SJSA1 (cell line): ENCODE measurements at regions not wholly inside any gene's neighbourhood (a gene's known extent, or its start where the extent isn't known, plus 50 kb on each side); places are given as distances from the start of the nearest gene placed in this dataset.
"Not testable (repeated sequence)": the region's sequence is repeated elsewhere in the genome, so short reads cannot be mapped to it uniquely, and the experiment has no call there.

Experiments
- DNase-seq, 2 experiments: peaks; one replicate each; pipeline ENCODE4 v3.0.0-alpha.2; 2015 to 2020; ENCODE audit warnings: low spot score in 2 of 2, low read depth in 1 of 2
- H3K27ac ChIP-seq: fragments of 250-450 bp; sonication (Bioruptor Pico); 2 replicates; pipeline ENCODE4 v1.5.1; 2020; ENCODE audit warnings: mild to moderate bottlenecking, moderate library complexity
- H3K27me3 ChIP-seq: fragments of 250-450 bp; sonication (Bioruptor Pico); replicated peaks from 2 replicates; pipeline ENCODE4 v1.5.1; 2020; ENCODE audit warnings: mild to moderate bottlenecking, moderate library complexity
- H3K36me3 ChIP-seq: fragments of 250-450 bp; sonication (Bioruptor Pico); 2 replicates; pipeline ENCODE4 v1.5.1; 2020; ENCODE audit warnings: mild to moderate bottlenecking
- H3K4me1 ChIP-seq: fragments of 250-450 bp; sonication (Bioruptor Pico); replicated peaks from 2 replicates; pipeline ENCODE4 v1.6.1; 2021; ENCODE audit warnings: mild to moderate bottlenecking
- H3K4me3 ChIP-seq: fragments of 250-450 bp; sonication (Bioruptor Pico); 2 replicates; pipeline ENCODE4 v1.5.1; 2020; ENCODE audit warnings: mild to moderate bottlenecking
- H3K9me3 ChIP-seq: fragments of 250-450 bp; sonication (Bioruptor Pico); replicated peaks from 2 replicates; pipeline ENCODE4 v1.5.1; 2020; ENCODE audit warnings: mild to moderate bottlenecking

DNA sequence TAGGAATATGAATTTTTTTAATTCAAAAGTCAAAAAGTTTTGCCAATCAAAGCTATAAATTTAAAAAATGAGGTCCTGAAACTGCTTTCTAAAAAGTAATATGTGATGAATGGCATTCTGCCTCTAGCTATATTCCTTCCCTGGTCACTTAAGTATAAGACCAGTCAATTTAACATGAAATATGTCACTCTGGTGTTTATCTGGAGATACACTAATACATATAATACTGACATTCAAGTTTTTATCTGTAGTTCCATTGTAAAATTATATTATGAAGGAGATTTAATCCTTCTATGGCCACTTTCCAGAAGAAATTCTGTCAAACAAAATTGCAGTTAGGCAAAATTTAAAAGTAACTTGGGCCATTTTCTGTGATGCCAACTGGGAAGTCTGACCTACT is 236.8 kb downstream of the CNTN3 start:
- Histone ChIP-seq H3K4me1 (no peaks in the 10 kb centered on the region), H3K27me3 (no peaks in the 10 kb centered on the region), H3K9me3 (no peaks in the 10 kb centered on the region), H3K27ac (no peak overlapping the region), H3K4me3 (no peak overlapping the region), H3K36me3 (no peaks in the 10 kb centered on the region)
- DNase-seq, result no peak

GRCh38 chr3:74376323-74376722 is 238.1 kb downstream of the CNTN3 start:
- H3K36me3 ChIP-seq, H3K9me3 ChIP-seq, H3K27me3 ChIP-seq, H3K27ac ChIP-seq, DNase-seq, H3K4me3 ChIP-seq, H3K4me1 ChIP-seq: not testable (repeated sequence)

DNA sequence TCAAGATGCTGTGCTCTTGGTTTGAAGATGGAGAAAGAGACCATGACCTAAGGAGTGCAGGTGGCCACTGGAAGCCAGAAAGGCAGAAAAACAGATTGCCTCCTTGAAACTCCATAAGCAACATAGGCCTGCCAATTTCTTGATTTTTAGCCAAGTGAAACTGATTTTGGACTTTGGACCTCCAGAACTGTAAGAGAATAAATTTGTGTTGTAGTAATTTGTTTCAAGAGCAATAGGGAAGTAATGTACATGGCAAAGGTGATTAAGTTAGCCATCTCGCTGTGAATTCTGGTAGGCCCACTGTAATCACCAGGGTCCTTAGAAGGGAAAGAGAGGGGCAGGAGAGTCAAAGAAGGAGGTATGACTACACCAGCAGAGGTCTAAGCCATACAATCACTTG is 238.8 kb downstream of the CNTN3 start:
- Histone ChIP-seq H3K4me3 (no peak overlapping the region), H3K36me3 (no peaks in the 10 kb centered on the region), H3K4me1 (no peaks in the 10 kb centered on the region), H3K27ac (no peak overlapping the region), H3K9me3 (no peaks in the 10 kb centered on the region), H3K27me3 (no peaks in the 10 kb centered on the region)
- no peak for DNase-seq

GRCh38 chr3:74372743-74373142 is 241.7 kb downstream of the CNTN3 start:
- no peak for DNase-seq
- no peaks in the 10 kb centered on the region for H3K9me3 ChIP-seq
- H3K4me1 ChIP-seq, result no peaks in the 10 kb centered on the region
- H3K36me3 ChIP-seq, result no peaks in the 10 kb centered on the region
- H3K27me3 ChIP-seq, result no peaks in the 10 kb centered on the region
- H3K4me3 ChIP-seq, result no peak overlapping the region
- H3K27ac ChIP-seq, result no peak overlapping the region

GRCh38 chr3:74370342-74370741 is 244.1 kb downstream of the CNTN3 start:
- Histone ChIP-seq H3K36me3 (no peaks in the 10 kb centered on the region), H3K27me3 (no peaks in the 10 kb centered on the region), H3K4me3 (no peak overlapping the region), H3K9me3 (no peaks in the 10 kb centered on the region), H3K4me1 (no peaks in the 10 kb centered on the region), H3K27ac (no peak overlapping the region)
- DNase-seq, result no peak

GRCh38 chr3:74366331-74366730 is 248.1 kb downstream of the CNTN3 start:
- Histone ChIP-seq H3K27ac (no peak overlapping the region), H3K36me3 (no peaks in the 10 kb centered on the region), H3K27me3 (no peaks in the 10 kb centered on the region), H3K9me3 (no peaks in the 10 kb centered on the region), H3K4me3 (no peak overlapping the region), H3K4me1 (no peaks in the 10 kb centered on the region)
- DNase-seq, result no peak

DNA sequence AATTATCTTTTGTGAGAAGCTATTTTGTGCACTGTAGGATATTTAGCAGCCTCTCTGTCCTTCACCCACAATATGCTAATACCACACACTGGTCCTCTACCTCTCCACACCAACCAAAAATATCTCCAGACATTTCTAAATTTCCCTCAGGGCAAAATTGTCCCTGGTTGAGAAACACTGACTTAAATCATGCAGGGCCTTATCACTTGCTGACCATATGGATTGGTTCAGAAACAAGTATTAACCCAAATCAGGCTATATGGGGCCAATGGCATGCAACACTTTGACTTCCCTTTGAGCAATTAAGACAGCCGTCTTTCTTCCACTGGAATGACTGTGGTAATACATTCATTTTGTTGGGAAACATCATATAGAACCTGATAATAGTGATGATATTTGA is 251.1 kb downstream of the CNTN3 start:
- H3K9me3 ChIP-seq, result no peaks in the 10 kb centered on the region
- DNase-seq, result no peak
- no peaks in the 10 kb centered on the region for H3K27me3 ChIP-seq
- no peak overlapping the region for H3K27ac ChIP-seq
- H3K4me1 ChIP-seq, result no peaks in the 10 kb centered on the region
- no peak overlapping the region for H3K4me3 ChIP-seq
- H3K36me3 ChIP-seq, result no peaks in the 10 kb centered on the region

GRCh38 chr3:74360406-74360805 is 254.1 kb downstream of the CNTN3 start:
- Histone ChIP-seq H3K9me3 (no peaks in the 10 kb centered on the region), H3K4me3 (no peak overlapping the region), H3K27me3 (no peaks in the 10 kb centered on the region), H3K36me3 (no peaks in the 10 kb centered on the region), H3K27ac (no peak overlapping the region), H3K4me1 (no peaks in the 10 kb centered on the region)
- no peak for DNase-seq

DNA sequence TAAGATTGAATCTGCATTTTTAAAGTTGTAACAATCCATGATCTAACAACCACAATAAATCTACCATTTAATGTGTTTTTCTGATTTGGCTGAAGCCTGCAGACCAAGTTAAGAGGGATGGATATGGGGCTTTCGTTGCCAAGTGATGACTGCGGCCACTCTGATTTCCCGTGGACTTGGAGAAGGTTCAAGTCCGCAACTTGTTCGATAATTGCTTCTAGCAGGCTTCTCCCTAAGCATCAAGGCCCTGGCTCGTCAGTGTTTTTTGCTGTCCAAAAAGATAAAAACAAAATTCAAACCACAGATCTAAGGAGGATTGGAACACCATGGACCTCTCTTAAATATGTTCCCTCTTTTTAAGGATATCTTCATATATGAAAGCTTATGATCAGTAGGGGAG is 256.6 kb downstream of the CNTN3 start:
- no peak for DNase-seq
- Histone ChIP-seq H3K27me3 (no peaks in the 10 kb centered on the region), H3K4me1 (no peaks in the 10 kb centered on the region), H3K4me3 (no peak overlapping the region), H3K9me3 (no peaks in the 10 kb centered on the region), H3K36me3 (no peaks in the 10 kb centered on the region), H3K27ac (no peak overlapping the region)

DNA sequence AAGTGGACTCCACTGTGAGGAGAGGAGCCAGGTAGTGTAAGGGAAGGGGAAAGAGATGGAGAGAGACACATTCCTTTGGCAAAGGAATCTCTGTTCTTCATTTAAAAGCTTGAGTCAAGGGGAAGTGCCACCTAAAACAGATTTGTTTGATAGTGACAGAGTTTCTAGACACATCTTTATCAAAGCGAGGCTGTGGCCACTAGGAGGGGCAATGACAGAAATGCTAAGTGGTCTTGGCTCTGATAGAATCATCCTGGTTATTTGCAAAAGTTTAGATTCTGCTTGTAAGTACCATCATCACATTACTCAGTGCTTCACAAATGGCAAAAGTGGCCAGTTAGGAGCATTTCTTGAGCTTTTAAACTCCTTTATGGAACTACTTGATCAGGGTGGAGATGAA is 261.4 kb downstream of the CNTN3 start:
- H3K4me3 ChIP-seq, result no peak overlapping the region
- no peaks in the 10 kb centered on the region for H3K9me3 ChIP-seq
- H3K4me1 ChIP-seq, result no peaks in the 10 kb centered on the region
- no peak overlapping the region for H3K27ac ChIP-seq
- H3K27me3 ChIP-seq, result no peaks in the 10 kb centered on the region
- H3K36me3 ChIP-seq, result no peaks in the 10 kb centered on the region
- no peak for DNase-seq

DNA sequence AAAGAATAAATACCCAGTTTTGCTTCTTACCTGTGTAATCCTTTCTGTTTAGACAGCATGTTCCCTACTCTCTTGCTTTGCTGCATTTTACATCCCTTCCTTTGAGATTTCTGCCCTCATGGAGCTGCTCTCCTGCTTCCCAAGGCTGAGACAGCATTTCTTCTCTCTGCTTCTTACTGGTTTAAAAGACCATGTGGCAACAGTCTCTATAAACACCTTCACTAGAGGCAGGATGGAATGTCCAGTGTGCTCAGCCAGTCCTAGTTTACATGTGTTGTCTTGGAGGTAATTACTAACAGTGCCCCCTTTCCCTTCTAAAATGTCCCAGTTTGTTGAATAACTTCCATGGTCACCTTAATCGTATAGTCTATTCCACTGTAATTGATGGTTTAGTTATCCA is 262.3 kb downstream of the CNTN3 start:
- no peaks in the 10 kb centered on the region for H3K4me1 ChIP-seq
- DNase-seq, result no peak
- H3K4me3 ChIP-seq, result no peak overlapping the region

GRCh38 chr3:74351213-74351612 is 263.2 kb downstream of the CNTN3 start:
- no peaks in the 10 kb centered on the region for H3K9me3 ChIP-seq
- no peaks in the 10 kb centered on the region for H3K27me3 ChIP-seq
- no peak for DNase-seq
- no peak overlapping the region for H3K27ac ChIP-seq
- no peaks in the 10 kb centered on the region for H3K36me3 ChIP-seq
- H3K4me1 ChIP-seq, result no peaks in the 10 kb centered on the region
- no peak overlapping the region for H3K4me3 ChIP-seq

More for the DNA sequence above, 262.3 kb downstream of the CNTN3 start:
- no peaks in the 10 kb centered on the region for H3K36me3 ChIP-seq
- no peaks in the 10 kb centered on the region for H3K27me3 ChIP-seq
- H3K9me3 ChIP-seq, result no peaks in the 10 kb centered on the region
- H3K27ac ChIP-seq, result no peak overlapping the region

GRCh38 chr3:74349015-74349414 is 265.4 kb downstream of the CNTN3 start:
- H3K27ac ChIP-seq, result no peak overlapping the region
- no peak for DNase-seq
- H3K27me3 ChIP-seq, result no peaks in the 10 kb centered on the region
- no peaks in the 10 kb centered on the region for H3K36me3 ChIP-seq
- no peak overlapping the region for H3K4me3 ChIP-seq
- no peaks in the 10 kb centered on the region for H3K4me1 ChIP-seq
- no peaks in the 10 kb centered on the region for H3K9me3 ChIP-seq

DNA sequence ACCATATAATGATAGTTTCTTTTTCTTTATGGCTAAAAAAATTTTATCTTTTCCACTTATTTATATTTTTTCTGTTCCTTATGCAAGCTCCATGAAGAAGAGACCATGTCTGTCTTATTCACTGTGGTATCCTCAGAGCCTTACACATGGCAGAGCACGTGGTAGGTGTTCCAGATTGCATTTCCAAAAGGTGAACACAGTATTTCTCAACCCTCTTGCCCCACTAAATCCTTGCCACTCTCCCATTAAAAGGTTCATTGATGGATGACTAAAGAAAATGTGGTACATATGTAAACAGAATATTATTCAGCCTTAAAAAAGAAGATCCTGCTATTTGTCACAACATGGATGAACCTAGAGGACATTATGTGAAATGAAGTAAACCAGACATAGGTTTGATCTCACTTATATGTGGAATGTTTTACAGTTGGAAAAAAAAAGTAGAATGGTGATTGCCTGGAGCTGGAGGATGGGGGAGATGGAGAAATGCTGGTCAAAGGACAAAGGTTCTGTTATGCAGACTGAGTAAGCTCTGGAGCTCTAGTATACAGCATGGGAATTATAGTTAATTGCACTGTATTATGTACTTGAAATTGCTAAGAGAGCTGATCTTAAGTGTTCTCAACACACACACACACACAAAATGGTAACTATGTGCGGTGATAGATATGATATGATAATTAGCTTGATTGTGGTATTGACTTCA is 266.7 kb downstream of the CNTN3 start:
- no peaks in the 10 kb centered on the region for H3K9me3 ChIP-seq
- no peak overlapping the region for H3K27ac ChIP-seq
- no peak overlapping the region for H3K4me3 ChIP-seq
- no peak for DNase-seq
- H3K4me1 ChIP-seq, result no peaks in the 10 kb centered on the region
- H3K27me3 ChIP-seq, result no peaks in the 10 kb centered on the region
- H3K36me3 ChIP-seq, result no peaks in the 10 kb centered on the region

- Histone ChIP-seq H3K4me3 (no peak overlapping the region), H3K4me1 (no peaks in the 10 kb centered on the region), H3K9me3 (no peaks in the 10 kb centered on the region), H3K27me3 (no peaks in the 10 kb centered on the region), H3K36me3 (no peaks in the 10 kb centered on the region), H3K27ac (no peak overlapping the region)
- no peak for DNase-seq
Measured at GRCh38 chr3:74346896-74347295, 267.6 kb downstream of the CNTN3 start.
